Neural cell (in vitro differentiated cells): ENCODE measurements at regions not wholly inside any gene's neighbourhood (a gene's known extent, or its start where the extent isn't known, plus 50 kb on each side); places are given as distances from the start of the nearest gene placed in this dataset.

Experiments used
- H2AFZ ChIP-seq: fragments of 200-600, 300-800 bp; sonication (generic), shearing (Covaris generic); 2 replicates; pipeline ENCODE4 v1.6.0; 2014; ENCODE audit warnings: low read depth, mild to moderate bottlenecking, antibody characterized with exemption, low read length, moderate library complexity
- H3F3A ChIP-seq: fragments of 200-600 bp; shearing (Covaris generic); 2 replicates; pipeline ENCODE4 v1.6.1; 2016; ENCODE audit warnings: mild to moderate bottlenecking, moderate library complexity, mixed read lengths, antibody characterized with exemption, low read length; ENCODE audit not compliant: insufficient read depth, poor library complexity, severe bottlenecking
- H3K27ac ChIP-seq: fragments of 200-600, 300-800 bp; sonication (generic), shearing (Covaris generic); 2 replicates; pipeline ENCODE4 v1.5.1; 2014; ENCODE audit warnings: mild to moderate bottlenecking, low read length, moderate library complexity
- H3K27me3 ChIP-seq: fragments of 300-800, 200-600 bp; sonication (generic), shearing (Covaris generic); 2 replicates; pipeline ENCODE4 v1.6.0; 2014; ENCODE audit warnings: mild to moderate bottlenecking, low read depth, low read length, moderate library complexity; ENCODE audit not compliant: insufficient read depth
- H3K36me3 ChIP-seq: fragments of 300-800, 200-600 bp; sonication (generic), shearing (Covaris generic); 2 replicates; pipeline ENCODE4 v1.5.1; 2014; ENCODE audit warnings: mild to moderate bottlenecking, antibody characterized with exemption, low read length, moderate library complexity; ENCODE audit not compliant: insufficient read depth
- H3K4me2 ChIP-seq: fragments of 300-800, 200-600 bp; sonication (generic), shearing (Covaris generic); 2 replicates; pipeline ENCODE4 v1.6.0; 2014; ENCODE audit warnings: mild to moderate bottlenecking, low read length
- H3K4me3 ChIP-seq: fragments of 300-800, 200-600 bp; sonication (generic), shearing (Covaris generic); 2 replicates; pipeline ENCODE4 v1.5.1; 2014; ENCODE audit warnings: mild to moderate bottlenecking, low read length, moderate library complexity
- H3K79me2 ChIP-seq: fragments of 200-600 bp; shearing (Covaris generic); replicated peaks from 2 replicates; pipeline ENCODE4 v1.6.0; 2014; ENCODE audit warnings: mild to moderate bottlenecking, low read length, moderate library complexity; ENCODE audit not compliant: insufficient read depth
- H3K9ac ChIP-seq: fragments of 300-800, 200-600 bp; sonication (generic), shearing (Covaris generic); 2 replicates; pipeline ENCODE4 v1.6.1; 2016; ENCODE audit warnings: mild to moderate bottlenecking, low read length, mixed read lengths
- H3K9me2 ChIP-seq: fragments of 200-600 bp; shearing (Covaris generic); 2 replicates; pipeline ENCODE4 v1.6.1; 2016; ENCODE audit warnings: mild to moderate bottlenecking, low read length, mixed read lengths; ENCODE audit not compliant: insufficient read depth
- H3K9me3 ChIP-seq: fragments of 200-600, 300-800 bp; sonication (generic), shearing (Covaris generic); 2 replicates; pipeline ENCODE4 v1.6.1; 2016; ENCODE audit warnings: mild to moderate bottlenecking, mixed run types, low read length, moderate library complexity, mixed read lengths
- H4K20me1 ChIP-seq: fragments of 200-600 bp; shearing (Covaris generic); 2 replicates; pipeline ENCODE4 v1.6.1; 2016; ENCODE audit warnings: mild to moderate bottlenecking, mixed run types; ENCODE audit not compliant: insufficient read depth
- CTCF ChIP-seq: fragments of 450-650 bp; IDR thresholded peaks from 2 replicates; pipeline ENCODE4 v1.5.1; 2014; ENCODE audit warnings: antibody characterized with exemption, mild to moderate bottlenecking, moderate library complexity; ENCODE audit not compliant: poor library complexity, severe bottlenecking
- EP300 ChIP-seq: fragments of 450-650 bp; conservative IDR thresholded peaks from 2 replicates; pipeline ENCODE4 v1.6.1; 2014; ENCODE audit warnings: antibody characterized with exemption, mild to moderate bottlenecking, moderate library complexity; ENCODE audit not compliant: poor library complexity, severe bottlenecking
- EZH2 ChIP-seq: fragments of 200-600, 300-800 bp; shearing (Covaris generic), sonication (generic); IDR thresholded peaks from 2 replicates; pipeline ENCODE4 v1.6.1; 2014; ENCODE audit warnings: antibody characterized with exemption, low read length, borderline replicate concordance, mild to moderate bottlenecking; ENCODE audit not compliant: insufficient read depth, poor library complexity, severe bottlenecking
- MXI1 ChIP-seq: fragments of 450-650 bp; conservative IDR thresholded peaks from 2 replicates; pipeline ENCODE4 v1.6.1; 2014; ENCODE audit warnings: antibody characterized with exemption, mild to moderate bottlenecking; ENCODE audit not compliant: poor library complexity, severe bottlenecking
- POLR2AphosphoS5 ChIP-seq: IDR thresholded peaks from 2 replicates; pipeline ENCODE4 v1.6.1; 2012
- RAD21 ChIP-seq: fragments of 450-650 bp; conservative IDR thresholded peaks from 2 replicates; pipeline ENCODE4 v1.6.1; 2014; ENCODE audit warnings: antibody characterized with exemption, mild to moderate bottlenecking, moderate library complexity
- REST ChIP-seq: IDR thresholded peaks from 2 replicates; pipeline ENCODE4 v1.6.1; 2012; ENCODE audit warnings: borderline replicate concordance
- SMC3 ChIP-seq: fragments of 450-650 bp; conservative IDR thresholded peaks from 2 replicates; pipeline ENCODE4 v1.6.1; 2014; ENCODE audit warnings: antibody characterized with exemption, mild to moderate bottlenecking, moderate library complexity; ENCODE audit not compliant: poor library complexity
- TAF1 ChIP-seq: IDR thresholded peaks from 2 replicates; pipeline ENCODE4 v1.6.1; 2012; ENCODE audit warnings: low read depth

- Histone ChIP-seq H3K9me2 (no peaks in the 10 kb centered on the region), H3K27me3 (no peaks in the 10 kb centered on the region), H3K79me2 (no peaks in the 10 kb centered on the region), H3K4me2 (no peak overlapping the region), H3K36me3 (no peaks in the 10 kb centered on the region), H2AFZ (no peak overlapping the region), H3F3A (no peaks in the 10 kb centered on the region), H3K27ac (no peak overlapping the region), H4K20me1 (no peaks in the 10 kb centered on the region), H3K9ac (no peak overlapping the region), H3K9me3 (no peaks in the 10 kb centered on the region), H3K4me3 (no peak overlapping the region)
- TF ChIP-seq RAD21 (no peak), EP300 (no peak), MXI1 (no peak), SMC3 (no peak), REST (no peak), EZH2 (no peak), POLR2AphosphoS5 (no peak), CTCF (no peak), TAF1 (no peak)
Measured at GRCh38 chr9:88930716-88931115, 60.6 kb upstream of the S1PR3 start.

GRCh38 chr9:88932766-88933165 lies 58.5 kb upstream of the S1PR3 start:
- no peaks in the 10 kb centered on the region for H3K36me3 ChIP-seq
- no peaks in the 10 kb centered on the region for H3K27me3 ChIP-seq
- no peak overlapping the region for H3K4me3 ChIP-seq
- H3K9ac ChIP-seq: no peak overlapping the region
- no peak overlapping the region for H3K27ac ChIP-seq
- no peaks in the 10 kb centered on the region for H3K9me3 ChIP-seq
- no peaks in the 10 kb centered on the region for H4K20me1 ChIP-seq
- H3K9me2 ChIP-seq: no peaks in the 10 kb centered on the region
- TF ChIP-seq REST (no peak), SMC3 (no peak), EZH2 (no peak), EP300 (no peak), POLR2AphosphoS5 (no peak), RAD21 (no peak), TAF1 (no peak), MXI1 (no peak), CTCF (no peak)
- no peak overlapping the region for H3K4me2 ChIP-seq
- H2AFZ ChIP-seq: no peak overlapping the region
- no peaks in the 10 kb centered on the region for H3K79me2 ChIP-seq
- H3F3A ChIP-seq: no peaks in the 10 kb centered on the region
